ENCODE measurements at regions not wholly inside any gene's neighbourhood (a gene's known extent, or its start where the extent isn't known, plus 50 kb on each side); places are given as distances from the start of the nearest gene placed in this dataset.

DNA sequence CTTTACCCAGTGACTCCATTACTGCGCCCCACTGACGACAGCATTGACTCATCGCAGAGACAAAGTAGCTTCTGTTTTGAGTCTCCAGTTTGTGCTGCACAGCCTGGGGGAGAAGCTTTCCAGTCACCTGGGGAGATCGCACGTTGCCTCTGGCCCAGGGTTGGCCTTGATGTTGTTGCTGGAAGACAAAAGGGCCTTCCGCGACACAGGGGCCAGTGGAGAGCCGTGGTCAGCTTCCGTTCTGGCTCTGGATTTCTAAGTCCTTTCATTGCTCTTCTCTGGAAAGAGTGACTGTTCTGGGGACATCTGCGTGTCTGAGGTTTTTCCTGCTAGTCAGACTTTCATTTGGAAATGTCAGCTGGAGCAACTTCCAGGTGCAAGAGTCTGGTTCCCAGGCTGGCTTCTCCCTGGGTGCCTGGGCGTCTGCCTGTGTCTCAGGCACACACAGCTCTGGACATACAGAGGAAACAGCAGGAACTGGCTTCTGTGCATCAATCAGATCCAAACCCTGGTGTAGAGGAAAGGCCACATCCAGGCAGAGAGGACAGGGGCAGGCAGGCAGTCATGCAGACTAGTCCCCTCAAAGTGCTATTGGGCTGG, 257.0 kb downstream of the SIPA1L2 start:
- TF ChIP-seq, protein P1, sequence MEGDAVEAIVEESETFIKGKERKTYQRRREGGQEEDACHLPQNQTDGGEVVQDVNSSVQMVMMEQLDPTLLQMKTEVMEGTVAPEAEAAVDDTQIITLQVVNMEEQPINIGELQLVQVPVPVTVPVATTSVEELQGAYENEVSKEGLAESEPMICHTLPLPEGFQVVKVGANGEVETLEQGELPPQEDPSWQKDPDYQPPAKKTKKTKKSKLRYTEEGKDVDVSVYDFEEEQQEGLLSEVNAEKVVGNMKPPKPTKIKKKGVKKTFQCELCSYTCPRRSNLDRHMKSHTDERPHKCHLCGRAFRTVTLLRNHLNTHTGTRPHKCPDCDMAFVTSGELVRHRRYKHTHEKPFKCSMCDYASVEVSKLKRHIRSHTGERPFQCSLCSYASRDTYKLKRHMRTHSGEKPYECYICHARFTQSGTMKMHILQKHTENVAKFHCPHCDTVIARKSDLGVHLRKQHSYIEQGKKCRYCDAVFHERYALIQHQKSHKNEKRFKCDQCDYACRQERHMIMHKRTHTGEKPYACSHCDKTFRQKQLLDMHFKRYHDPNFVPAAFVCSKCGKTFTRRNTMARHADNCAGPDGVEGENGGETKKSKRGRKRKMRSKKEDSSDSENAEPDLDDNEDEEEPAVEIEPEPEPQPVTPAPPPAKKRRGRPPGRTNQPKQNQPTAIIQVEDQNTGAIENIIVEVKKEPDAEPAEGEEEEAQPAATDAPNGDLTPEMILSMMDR (IDR thresholded peaks at IDR 0.05), result no peak
- no peak for TF ChIP-seq POLR2A (IDR thresholded peaks at IDR 0.05)

All from Peyer's patch (tissue), 4 donors.